HepG2 (cell line): ENCODE measurements at regions not wholly inside any gene's neighbourhood (a gene's known extent, or its start where the extent isn't known, plus 50 kb on each side); places are given as distances from the start of the nearest gene placed in this dataset.

ENCODE experiments used
- ATF6 ChIP-seq: sonication (generic); formaldehyde crosslinking; conservative IDR thresholded peaks from 2 replicates; pipeline ENCODE4 v1.4.0; 2020; ENCODE audit warnings: missing genetic modification reagents
- EEA1 ChIP-seq: sonication (generic); formaldehyde crosslinking; IDR thresholded peaks from 2 replicates; pipeline ENCODE4 v1.5.1; 2020; ENCODE audit warnings: mild to moderate bottlenecking, missing genetic modification reagents, borderline replicate concordance
- HDAC6 ChIP-seq: fragments of 200-600 bp; sonication (generic); IDR thresholded peaks from 2 replicates; pipeline ENCODE4 v1.7.0; 2017; ENCODE audit warnings: mild to moderate bottlenecking, antibody characterized with exemption, low read length, low read depth
- MYC ChIP-seq: sonication (generic); formaldehyde crosslinking; IDR thresholded peaks from 2 replicates; pipeline ENCODE4 v1.9.0; 2021; ENCODE audit warnings: missing genetic modification reagents, borderline replicate concordance
- NR0B2 ChIP-seq: sonication (generic); formaldehyde crosslinking; IDR thresholded peaks from 2 replicates; pipeline ENCODE4 v1.4.0; 2020; ENCODE audit warnings: mild to moderate bottlenecking, missing genetic modification reagents
- THAP7 ChIP-seq: sonication (generic); formaldehyde crosslinking; IDR thresholded peaks from 2 replicates; pipeline ENCODE4 v1.8.1; 2023; ENCODE audit warnings: mild to moderate bottlenecking, missing genetic modification reagents
- ZFP1 ChIP-seq: IDR thresholded peaks from 2 replicates; pipeline ENCODE4 v1.6.1; 2016
- ZNF3 ChIP-seq: IDR thresholded peaks from 2 replicates; pipeline ENCODE4 v1.7.0; 2017; ENCODE audit warnings: inconsistent platforms

GRCh38 chr1:221801773-221802516, 60.1 kb upstream of the DUSP10 start:
- no peak for TF ChIP-seq ZFP1 (CRISPR knock-in tag)
- no peak for TF ChIP-seq THAP7
- no peak for TF ChIP-seq NR0B2 (CRISPR knock-in tag)
- TF ChIP-seq ZNF3 (CRISPR knock-in tag), result no peak
- TF ChIP-seq ATF6 (CRISPR knock-in tag), result no peak
- TF ChIP-seq MYC (CRISPR knock-in tag), result no peak
- no peak for TF ChIP-seq EEA1 (CRISPR knock-in tag)
- no peak for TF ChIP-seq HDAC6
